GM04503 (cell line): ENCODE measurements at regions not wholly inside any gene's neighbourhood (a gene's known extent, or its start where the extent isn't known, plus 50 kb on each side); places are given as distances from the start of the nearest gene placed in this dataset.

Experiments used
- DNase-seq: peaks from one replicate; pipeline ENCODE4 v3.0.0-alpha.2; 2012; ENCODE audit warnings: low read depth

DNA sequence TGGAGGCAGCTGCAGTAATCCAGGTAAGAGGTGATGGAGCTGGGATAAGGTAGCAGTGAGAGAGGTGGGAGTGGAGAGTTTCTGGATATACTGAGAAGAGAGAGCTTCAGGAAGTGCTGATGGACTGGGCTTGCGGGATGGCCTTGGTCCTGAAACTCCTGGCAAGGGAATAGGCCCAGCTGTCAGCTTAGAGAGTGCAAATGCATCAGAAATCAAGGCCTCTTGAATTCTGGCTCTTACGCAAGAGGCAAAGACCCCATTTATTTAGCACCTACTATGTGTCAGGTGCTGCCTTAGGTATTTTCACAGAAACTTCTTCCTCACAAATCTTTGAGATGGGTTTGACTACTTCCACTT is 227.2 kb upstream of the MAP3K1 start:
- DNase-seq: no peak

DNA sequence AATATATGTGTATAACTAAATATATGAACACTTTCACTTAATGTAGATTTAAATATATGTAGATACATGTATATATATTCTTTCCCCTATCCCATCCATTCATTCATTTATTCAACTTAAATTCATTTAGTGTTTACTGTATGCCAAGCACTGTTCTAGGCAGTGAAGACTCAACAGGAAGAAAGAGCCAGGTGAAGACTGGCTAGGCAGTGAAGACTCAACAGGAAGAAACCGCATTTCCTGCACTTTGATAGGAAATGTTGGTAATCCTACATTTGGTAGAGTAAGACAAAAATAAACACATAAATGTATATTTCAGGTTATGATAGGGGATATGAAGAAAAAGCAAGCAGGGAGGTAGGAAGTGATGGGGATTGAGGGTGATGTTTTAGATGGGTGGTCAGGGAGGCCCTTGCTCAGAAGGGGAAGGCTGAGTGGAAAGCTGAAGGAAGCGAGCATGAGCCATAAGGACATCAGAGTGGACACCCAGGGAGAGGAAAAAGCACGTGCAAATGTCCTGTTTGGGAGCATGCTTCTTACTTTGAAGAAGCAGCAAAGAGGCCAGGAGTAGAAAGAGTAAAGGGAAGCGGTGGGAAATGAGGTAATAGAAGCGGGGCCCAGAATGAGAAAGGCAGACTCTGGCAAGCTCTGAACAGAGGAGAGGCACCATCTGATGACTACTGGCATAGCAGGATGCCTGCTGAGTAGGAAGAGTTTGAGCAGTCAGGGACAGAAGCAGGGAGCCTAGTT is 227.8 kb upstream of the MAP3K1 start:
- DNase-seq: no peak

DNA sequence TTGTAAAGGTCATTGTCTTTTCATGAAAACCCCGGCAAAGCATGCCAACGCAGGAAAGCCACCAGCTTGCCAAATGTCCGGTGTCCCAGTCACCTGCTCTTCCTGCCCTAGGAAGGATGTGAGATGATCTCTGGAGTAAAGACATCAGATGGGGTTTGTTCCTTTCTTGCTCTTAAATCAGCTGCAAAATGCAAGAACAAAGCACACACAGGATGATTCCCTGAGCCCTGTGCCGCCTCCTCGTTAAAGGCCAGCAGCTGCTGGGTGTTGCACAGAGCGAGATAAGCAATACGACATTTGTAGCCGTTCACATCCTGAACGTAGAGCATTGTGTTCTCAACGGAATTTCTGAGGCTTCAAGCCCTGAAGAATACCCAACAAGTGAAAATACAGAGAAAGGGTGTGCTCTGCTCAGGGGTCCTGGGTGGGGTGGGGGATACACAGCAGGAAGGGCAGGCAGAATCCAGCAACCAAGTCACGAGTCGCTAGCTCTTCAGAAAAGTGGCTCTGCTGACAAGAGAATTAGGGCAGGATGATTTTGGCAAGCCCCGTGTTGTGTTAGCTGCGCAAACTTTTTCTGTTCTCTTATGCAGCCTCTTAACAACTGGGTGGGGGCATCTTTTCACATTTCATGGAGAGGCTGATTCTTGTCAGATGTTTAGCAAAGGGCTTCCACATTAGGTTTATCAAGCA is 229.2 kb upstream of the MAP3K1 start:
- no peak for DNase-seq

DNA sequence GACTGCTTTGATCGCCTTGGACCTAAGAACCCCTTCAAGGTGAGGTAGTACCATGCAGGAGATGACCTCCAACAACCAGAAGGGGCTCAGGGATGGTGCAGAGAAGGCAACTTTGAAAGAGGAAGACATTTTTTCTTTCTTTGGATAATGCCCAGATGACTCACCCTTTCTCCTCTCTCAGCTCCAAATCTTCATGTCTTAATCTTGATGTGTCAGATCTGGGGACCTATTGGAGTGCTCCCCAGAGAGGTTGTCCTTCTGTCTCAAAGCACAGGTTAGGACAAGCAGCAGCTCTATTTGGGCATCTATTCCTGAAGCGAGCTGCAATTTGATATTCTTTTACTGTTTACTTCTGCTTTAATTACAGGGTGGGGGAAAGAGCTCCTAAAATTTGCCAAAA is 229.9 kb upstream of the MAP3K1 start:
- DNase-seq: no peak

DNA sequence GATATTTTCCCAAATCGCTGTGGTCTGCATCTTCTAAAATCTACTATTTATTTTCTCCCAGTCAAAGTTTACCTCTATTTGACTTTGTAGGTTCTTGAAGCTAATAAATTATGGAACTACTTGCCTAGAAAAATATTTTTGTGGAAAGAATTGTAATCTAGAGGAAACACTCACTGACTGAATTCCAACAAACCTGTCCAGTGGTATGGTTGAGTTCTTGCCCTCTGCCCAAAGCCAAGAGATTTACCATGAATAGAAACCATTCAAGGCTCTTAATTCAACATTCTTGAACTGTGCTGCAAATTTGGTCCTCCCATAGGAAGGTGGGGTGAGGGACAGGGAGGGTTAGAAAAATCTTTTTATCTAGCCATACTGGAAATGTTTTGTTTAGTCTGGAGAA is 233.9 kb upstream of the MAP3K1 start:
- DNase-seq: no peak

DNA sequence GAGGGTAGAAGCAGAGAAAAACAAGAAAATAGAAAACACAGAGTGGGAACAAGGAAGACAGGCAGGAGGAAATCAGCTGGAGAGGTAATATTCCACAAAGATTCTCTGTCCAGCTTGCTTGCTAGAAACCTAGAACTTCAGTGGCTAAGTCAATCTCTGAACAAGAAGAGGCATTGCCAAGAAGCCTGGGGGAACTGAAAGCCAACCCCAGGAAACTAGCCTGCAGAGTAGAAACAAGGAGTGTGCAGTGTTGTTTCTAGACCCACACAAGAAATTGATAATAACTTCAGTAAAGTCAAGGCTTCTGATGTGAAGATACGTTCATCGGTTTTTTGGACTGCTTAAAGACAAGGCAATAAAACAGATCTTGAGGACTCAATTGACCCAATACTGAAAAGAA is 234.5 kb upstream of the MAP3K1 start:
- DNase-seq: no peak

DNA sequence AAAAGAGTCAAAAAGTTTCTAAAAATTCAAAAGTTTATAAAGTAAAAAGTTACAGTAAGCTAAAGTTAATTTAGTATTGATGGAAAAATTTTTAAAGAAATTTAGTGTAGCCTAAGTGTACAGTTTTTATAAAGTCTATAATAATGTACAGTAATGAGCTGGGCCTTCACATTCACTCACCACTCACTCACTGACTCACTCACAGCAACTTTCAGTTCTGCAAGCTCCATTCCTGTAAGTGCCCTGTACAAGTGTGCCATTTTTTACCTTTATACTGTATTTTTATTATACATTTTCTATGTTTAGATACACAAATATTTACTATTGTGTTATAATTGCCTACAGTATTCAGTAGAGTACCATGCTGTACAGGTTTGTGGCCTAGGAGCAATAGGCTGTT is 239.5 kb upstream of the MAP3K1 start:
- no peak for DNase-seq

DNA sequence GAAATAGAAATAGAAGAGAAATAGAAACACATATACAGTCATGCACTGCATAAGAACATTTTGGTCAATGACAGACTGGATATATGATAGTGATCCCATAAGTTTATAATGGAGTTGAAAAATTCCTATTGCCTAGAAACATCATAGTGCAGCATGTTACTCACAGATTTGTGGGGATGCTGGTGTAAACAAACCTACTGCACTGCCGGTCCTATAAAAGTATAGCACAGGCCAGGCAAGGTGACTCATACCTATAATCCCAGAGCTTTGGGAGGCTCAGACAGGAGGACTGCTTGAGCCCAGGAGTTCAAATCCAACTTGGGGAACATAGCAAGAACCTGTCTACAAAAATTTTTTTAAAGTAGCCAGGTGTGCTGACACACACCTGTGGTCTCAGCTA is 240.6 kb upstream of the MAP3K1 start:
- DNase-seq: no peak

DNA sequence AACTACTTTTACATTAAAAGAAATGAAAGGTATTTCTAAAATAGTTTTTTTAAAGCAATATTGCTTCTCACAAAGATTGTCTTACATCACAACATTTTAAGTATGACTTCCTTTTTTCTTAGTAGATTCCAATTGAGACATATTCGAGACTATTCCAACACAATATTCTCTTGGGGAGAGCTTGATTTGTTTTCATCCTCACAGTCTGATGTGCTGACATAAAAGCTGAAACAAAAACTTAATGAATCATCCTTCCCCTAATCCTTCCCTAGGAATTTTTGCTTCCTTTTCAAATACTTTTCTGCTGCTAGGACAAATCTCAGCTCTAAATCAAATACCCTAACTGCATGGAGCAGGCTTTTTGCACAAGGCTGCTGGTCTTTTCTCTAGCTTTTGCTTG is 245.8 kb upstream of the MAP3K1 start:
- DNase-seq: peak; percentile 66

DNA sequence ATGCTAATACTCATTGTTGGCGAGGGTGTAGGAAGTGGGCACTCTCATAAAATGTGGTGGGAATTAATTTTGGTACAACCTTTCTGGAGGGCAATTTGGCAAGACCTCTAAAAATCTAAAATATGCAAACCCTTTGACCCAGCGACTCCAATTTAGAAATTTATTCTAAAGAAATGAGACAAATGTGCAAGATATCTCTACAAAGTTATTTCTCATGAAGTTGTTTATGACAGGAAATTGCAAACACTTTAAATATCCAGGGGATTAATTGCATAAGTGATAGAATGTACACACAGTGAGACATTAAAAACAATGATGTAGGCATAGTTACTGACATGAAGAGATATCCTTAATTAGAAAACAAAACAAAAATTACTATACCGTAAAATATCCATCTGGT is 246.3 kb upstream of the MAP3K1 start:
- no peak for DNase-seq

DNA sequence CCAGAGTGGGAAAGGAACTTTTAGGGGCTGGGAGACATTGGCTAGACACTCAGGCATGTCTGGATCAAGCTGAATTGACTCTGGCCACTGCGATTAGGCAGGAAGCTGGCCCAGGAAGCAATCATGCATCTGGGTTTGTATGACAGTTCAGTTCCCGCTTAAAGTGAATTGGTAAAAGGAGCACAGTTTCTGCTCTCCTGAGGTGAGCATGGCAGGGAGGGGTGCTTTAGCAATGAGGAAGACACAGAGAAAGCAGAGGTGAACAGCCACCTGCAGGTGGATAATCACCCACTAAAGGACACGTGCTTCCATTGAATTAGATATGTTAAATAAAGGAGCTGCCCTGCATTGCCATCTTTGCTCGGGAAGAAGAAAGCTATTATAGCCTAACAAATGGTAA is 248.1 kb upstream of the MAP3K1 start:
- DNase-seq: no peak

DNA sequence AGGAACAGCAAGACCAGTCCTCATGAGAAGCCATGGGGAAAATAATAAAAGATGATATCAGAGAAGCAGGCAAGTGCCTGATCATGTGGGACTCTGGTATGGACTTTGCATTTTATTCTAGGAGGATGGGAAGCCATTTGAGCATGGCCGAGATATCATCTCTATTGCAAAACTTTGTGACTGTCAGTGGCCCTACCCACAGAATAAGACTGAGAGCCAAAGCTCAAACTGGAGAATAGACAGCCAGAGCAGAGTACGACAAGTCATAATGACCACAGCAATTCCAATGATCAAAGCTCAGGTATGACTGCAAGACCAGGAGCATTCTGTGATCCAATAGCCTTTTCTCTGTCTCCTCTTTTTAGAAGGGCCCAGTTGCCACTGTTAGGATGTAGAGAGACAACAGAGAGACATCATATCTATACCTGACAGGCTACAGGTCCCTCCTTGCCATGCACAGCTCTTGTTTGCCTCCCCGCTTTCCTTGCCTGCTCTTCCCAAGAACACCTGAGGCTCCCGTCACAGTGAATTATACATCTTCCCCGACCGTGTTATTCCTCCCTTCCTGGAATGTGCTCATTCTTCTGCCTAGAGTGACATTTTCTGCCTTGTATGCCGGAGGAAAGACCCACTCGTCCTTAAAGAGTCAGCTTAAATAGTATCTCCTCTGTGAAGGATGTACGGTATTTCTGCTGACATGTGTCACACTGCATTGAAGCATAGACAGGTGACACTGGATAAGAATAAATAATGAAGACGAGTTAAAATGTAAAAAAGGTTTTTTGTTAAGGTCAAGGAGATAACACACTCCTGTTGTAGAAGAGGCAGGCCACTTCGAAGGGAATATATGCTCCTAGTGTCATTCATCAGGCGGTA is 248.7 kb upstream of the MAP3K1 start:
- no peak for DNase-seq

DNA sequence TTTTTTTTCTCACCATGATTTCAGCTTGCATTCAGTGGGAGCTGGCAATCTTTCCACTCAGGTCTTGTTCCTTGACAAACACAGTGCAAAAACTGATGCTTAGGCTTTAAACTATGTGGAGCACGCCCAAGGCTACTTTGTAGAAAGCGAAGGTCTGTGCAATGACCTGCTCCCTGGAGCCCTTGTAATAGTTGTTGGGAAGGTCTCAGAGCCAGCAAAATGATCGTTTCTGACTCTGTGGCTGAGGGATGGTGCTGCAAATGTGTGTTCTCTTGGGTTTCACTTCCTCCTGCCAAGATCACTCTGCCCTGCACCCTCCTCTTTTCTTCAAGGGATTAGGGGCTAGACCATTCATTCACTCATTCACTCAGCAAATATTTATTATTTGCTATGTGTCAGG is 249.7 kb upstream of the MAP3K1 start:
- no peak for DNase-seq

DNA sequence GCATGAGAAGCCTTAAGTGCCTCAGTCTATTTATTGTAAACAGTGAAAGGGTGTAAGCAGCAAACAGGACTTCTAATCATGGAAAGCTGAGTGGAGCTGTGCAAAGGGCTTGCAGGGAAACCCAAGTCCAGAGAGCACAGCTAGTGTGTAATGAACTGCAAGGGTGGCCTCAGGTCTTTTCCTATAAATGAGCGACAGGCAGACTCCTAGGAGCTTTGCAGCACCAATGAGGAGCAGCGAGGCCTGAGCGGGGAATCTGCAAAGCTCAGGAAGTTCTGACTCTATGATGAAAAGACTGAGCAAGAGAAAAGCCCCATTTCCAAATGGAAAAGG is 250.1 kb upstream of the MAP3K1 start:
- no peak for DNase-seq

DNA sequence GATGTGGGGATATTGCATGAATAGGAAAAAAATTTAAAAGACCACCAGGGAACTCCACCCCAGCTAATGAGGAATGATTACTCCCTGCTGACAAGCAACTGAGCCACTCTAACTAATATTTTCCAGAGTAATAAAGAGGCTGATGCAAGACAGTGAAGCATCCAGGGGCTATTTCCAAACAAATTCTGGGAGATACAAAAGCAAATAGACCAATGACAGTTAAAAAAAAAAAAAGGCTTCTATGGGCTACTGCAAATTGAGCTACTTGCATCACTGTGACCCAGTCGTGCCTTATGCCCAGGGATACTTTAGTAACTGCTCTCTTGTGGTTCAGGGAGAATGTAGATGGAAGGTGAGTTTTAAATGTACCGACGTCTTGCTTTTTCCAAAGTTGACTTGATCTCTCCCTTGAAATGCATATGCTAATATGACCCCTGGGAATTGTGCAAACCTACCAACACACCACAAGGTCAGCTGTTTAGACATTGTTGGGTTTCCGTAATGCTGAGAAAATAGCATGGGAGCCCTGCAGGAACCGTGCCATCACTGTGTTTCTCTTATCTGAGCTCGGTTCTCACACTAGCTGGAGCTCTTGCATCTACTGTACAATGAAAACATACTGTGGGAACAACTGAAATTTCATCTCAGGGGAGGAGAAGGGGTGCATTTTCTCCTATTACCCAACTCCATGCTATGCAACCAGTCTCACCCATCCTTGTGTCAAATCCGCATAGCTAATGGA is 250.6 kb upstream of the MAP3K1 start:
- DNase-seq: peak; percentile 13

DNA sequence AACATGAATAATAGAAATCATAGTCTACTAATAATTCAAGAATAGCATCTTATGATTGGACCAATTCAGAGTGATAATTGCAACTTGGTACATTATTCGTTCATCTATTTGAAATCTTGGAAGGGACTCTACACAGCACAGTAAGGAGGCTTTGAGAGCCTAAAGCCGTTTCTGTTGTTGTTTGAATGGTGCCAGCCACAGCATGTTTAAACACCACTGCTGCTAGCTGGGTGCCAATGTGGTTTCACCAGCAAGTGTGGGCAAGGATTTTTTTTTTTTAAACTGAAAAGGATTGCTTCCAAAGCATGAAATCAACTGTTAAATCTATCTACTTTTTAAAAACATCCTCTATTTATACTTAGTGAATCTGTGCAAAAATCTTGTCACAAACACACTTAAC is 253.9 kb upstream of the MAP3K1 start:
- DNase-seq: no peak

DNA sequence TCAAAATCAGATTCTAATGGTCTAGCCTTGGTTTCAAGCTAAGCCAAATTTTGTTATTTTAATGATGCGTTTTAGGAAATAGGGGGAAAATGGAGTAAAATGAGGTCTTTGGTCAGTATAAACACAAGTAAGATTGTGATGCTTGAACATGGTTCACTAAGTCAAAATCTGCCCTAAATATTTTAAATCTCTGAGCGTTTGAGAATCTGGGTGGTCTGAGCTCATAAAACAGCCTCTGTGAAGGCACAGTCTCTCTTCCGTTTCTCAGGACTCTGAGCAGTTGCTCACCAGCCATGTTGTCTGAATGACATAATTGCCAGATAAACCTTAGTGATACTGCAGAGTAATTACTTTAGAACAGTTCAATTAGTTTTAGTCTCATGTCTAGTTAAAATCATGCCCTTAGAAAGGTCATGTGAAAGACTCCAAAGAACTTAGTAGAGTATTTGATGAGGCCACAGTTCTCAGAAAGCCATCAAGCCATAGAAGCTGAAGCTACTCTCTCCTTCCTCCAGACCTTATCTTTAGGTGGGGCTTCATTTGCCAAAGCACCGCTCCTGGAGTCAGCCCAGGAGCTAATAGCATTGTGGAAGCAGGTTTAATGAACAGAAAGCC is 257.1 kb upstream of the MAP3K1 start:
- no peak for DNase-seq

DNA sequence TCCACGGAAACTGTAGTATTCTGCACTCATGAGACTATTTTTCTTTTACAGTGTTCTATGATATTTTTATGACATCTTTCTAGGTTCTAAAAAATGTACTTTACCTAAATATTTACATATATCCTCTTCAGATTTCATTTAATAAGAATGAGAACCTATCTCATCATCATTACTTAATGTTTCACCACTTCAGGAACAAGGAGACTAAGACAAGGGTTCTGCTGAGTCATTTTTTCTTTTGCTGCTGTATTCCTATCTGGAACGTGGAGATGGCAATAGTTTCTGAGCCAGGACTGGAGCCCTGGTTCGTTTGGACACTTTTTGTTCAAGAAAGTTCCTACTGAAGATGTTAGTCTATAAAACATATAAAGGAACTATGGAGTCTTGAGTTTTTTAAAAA is 258.2 kb upstream of the MAP3K1 start:
- no peak for DNase-seq

DNA sequence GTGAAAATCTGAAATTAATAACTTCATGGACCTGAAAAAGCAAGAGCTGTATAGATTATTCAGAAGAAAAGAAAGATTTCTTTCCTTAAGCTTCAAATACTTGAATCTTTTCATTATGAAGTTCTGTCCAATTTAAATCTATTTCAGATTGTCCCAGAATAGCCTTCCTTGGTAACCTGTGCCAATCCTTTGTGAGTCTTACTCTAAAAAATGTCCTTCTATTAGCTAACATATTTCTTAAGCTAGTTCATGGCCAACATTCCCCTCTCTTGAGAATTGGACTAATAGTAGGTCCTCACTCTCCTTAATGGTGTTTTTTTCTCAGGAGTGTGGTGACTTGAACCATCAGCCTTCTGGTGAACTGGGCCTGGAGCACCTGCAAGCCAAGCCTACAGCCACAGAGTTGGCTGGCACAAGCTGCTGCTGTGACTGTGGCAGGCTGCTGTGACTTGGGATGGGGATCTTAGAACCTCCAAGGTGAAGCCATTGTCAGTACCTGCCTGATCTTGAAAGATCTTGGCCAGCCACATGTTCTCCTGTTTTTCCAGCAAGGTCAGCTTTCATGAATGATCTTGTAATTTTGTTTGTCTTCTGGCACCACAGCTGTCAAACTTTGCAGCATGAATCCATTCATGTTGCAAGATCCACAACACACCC is 262.6 kb upstream of the MAP3K1 start:
- DNase-seq: peak; percentile 14

DNA sequence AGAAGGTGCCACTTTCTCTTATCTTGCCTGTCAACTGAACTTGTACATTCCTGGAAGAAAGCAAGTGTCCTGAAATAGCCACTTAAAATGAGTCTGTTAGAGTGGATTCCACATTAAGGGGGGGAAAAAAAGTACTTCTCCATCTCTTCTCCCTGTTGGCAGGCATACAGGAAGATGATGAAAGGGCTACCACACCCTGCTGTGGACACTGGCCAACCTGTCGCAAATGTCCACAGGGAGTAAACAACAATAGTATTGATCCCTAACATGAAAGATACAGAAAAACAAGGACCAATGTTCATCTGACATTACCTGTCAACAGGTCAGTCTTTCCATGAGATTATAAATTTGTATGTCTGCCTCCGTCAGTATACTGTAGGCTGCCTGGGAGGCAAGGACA is 265.1 kb upstream of the MAP3K1 start:
- DNase-seq: no peak

DNA sequence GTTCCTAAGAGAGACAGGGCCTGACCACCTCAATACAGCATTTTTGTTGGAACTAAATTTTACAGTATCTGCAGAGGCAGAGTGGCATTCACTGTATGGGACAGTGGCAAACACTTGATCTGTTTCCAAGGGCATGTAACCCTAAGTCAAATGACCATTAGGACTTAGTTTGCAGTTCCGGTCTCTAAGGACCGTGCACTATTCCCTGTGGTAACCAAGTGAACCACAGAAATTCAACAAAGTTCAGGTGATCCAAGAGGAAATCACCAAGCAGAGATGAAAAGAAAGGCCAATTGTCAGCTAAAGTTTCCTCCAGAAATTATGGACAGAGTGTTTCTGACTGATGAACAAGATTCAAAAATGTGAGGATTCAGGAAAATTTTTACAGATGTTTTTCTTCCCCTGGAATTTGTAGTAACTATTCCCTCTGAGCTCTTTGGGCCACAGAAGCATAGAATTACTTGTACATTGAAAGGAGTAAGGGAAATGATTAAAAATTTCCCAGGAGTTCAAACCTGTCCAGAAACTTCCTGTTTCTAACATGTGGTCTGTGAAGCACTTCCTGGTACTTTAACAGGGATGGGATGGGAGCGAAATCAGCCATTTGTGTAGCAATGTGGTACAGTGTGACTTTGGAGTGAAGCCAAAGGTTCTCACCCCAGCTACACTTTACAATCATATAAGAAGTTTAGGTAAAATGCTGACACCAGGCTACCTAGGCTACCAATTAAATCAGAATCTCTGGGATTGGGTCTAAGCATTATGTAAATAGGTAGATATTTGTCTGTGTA is 266.1 kb upstream of the MAP3K1 start:
- no peak for DNase-seq
